Osteocyte (in vitro differentiated cells): ENCODE measurements at regions not wholly inside any gene's neighbourhood (a gene's known extent, or its start where the extent isn't known, plus 50 kb on each side); places are given as distances from the start of the nearest gene placed in this dataset.
A peak's percentile ranks its signal among the peaks of the same experiment; 100 is the strongest.

Source experiments
- DNase-seq: peaks from one replicate; pipeline ENCODE4 v3.0.0; 2021; ENCODE audit warnings: mixed read lengths; ENCODE audit not compliant: unreplicated experiment; ENCODE audit errors: extremely low spot score
- H3K27ac Mint-ChIP-seq: one replicate; pipeline ENCODE4 v1.8.0; 2021; ENCODE audit warnings: mild to moderate bottlenecking, mixed read lengths; ENCODE audit not compliant: unreplicated experiment
- H3K27me3 Mint-ChIP-seq: one replicate; pipeline ENCODE4 v1.8.0; 2021; ENCODE audit warnings: mixed read lengths; ENCODE audit not compliant: unreplicated experiment
- H3K36me3 Mint-ChIP-seq: one replicate; pipeline ENCODE4 v1.8.0; 2021; ENCODE audit warnings: mixed read lengths; ENCODE audit not compliant: unreplicated experiment
- H3K4me1 Mint-ChIP-seq: one replicate; pipeline ENCODE4 v1.8.0; 2021; ENCODE audit warnings: mixed read lengths; ENCODE audit not compliant: unreplicated experiment
- H3K4me3 Mint-ChIP-seq: one replicate; pipeline ENCODE4 v1.8.0; 2021; ENCODE audit warnings: mild to moderate bottlenecking, moderate library complexity, mixed read lengths; ENCODE audit not compliant: unreplicated experiment
- H3K9me3 Mint-ChIP-seq: one replicate; pipeline ENCODE4 v1.8.0; 2021; ENCODE audit warnings: mixed read lengths; ENCODE audit not compliant: unreplicated experiment
- TF ChIP-seq, protein P1 (sequence below): fragments of 200-600 bp; sonication (generic); IDR thresholded peaks from 2 replicates; pipeline ENCODE4 v1.5.0; 2021; ENCODE audit warnings: antibody characterized with exemption, mild to moderate bottlenecking, moderate library complexity

DNA sequence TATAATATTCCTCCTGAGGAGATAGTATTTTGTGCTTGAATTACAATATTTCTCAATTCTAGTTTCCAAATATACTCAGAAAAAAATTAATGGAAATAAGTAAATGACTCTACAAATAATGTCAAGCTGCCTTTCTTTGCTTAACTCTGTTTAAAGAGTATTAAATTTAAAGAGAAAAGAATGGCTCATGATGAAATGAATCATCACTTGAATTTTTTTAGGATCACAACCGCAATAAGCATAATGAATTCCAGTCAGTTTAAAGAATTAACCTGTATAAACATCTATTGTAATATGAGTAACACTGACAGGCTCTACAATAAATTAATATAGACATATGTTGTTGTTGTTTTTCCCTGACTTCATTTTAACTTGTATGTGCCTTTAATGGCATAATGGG lies 266.2 kb upstream of the ADGRB3 start:
- Mint-ChIP-seq H3K27ac (no peak overlapping the region), H3K27me3 (peaks cover 20% of the 10 kb centered on the region), H3K36me3 (no peaks in the 10 kb centered on the region), H3K9me3 (peaks cover 10% of the 10 kb centered on the region), H3K4me3 (no peak overlapping the region), H3K4me1 (no peaks in the 10 kb centered on the region)
- TF ChIP-seq, protein P1, sequence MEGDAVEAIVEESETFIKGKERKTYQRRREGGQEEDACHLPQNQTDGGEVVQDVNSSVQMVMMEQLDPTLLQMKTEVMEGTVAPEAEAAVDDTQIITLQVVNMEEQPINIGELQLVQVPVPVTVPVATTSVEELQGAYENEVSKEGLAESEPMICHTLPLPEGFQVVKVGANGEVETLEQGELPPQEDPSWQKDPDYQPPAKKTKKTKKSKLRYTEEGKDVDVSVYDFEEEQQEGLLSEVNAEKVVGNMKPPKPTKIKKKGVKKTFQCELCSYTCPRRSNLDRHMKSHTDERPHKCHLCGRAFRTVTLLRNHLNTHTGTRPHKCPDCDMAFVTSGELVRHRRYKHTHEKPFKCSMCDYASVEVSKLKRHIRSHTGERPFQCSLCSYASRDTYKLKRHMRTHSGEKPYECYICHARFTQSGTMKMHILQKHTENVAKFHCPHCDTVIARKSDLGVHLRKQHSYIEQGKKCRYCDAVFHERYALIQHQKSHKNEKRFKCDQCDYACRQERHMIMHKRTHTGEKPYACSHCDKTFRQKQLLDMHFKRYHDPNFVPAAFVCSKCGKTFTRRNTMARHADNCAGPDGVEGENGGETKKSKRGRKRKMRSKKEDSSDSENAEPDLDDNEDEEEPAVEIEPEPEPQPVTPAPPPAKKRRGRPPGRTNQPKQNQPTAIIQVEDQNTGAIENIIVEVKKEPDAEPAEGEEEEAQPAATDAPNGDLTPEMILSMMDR, result no peak
- no peak for DNase-seq

DNA sequence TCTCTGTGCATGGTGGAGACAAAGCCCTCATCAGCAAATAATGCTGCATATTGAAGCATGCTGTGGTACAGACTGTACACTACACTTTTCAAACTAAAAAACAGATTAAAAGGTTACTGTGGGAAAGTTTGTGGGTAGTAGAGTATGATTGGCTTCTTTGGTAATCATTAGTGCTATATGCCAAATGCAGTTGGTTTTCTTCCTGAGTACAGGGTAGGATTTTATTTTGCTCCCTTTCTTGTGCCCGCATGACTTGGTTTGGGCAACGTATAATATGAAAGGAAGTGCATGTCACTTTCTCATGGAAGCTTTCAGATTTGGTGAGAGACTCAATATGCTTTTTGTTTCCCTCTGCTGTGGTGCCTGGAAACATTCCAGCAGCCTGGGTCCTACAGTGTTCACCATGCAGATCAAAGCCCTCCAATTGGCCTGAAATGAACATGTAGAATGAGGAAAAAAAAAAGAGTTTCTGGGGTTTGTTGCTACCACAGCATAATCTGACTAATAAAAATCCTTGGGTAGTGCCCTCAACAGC lies 270.7 kb upstream of the ADGRB3 start:
- H3K36me3 Mint-ChIP-seq, result no peaks in the 10 kb centered on the region
- TF ChIP-seq, protein P1, result no peak
- peaks cover 13% of the 10 kb centered on the region for H3K9me3 Mint-ChIP-seq
- H3K4me3 Mint-ChIP-seq, result no peak overlapping the region
- H3K4me1 Mint-ChIP-seq, result no peaks in the 10 kb centered on the region
- peaks cover 14% of the 10 kb centered on the region for H3K27me3 Mint-ChIP-seq
- no peak for DNase-seq
- H3K27ac Mint-ChIP-seq, result no peak overlapping the region

DNA sequence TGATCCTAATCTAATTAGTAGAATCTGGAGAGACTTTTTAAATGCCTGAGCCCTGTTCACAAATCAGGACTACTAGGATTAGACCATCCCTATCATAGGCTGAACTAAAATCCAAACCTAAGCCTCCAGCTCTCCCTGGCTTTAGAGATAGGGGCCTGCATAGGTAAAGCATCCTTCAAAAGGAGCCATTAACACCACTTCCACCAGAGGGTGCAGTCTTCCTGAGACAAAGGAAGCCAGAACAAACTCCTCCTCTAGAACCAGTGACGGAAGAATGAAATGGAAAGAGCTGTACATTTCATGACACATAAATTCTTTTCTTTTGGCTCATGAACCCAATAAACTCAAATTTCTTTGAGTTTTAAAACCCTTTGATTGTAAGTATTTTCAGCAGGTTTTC lies 291.2 kb upstream of the ADGRB3 start:
- Mint-ChIP-seq H3K4me3 (no peak overlapping the region), H3K36me3 (no peaks in the 10 kb centered on the region), H3K27ac (no peak overlapping the region), H3K9me3 (peaks cover 3% of the 10 kb centered on the region), H3K27me3 (peaks cover 6% of the 10 kb centered on the region), H3K4me1 (no peaks in the 10 kb centered on the region)
- TF ChIP-seq, protein P1, result peak; percentile 48
- DNase-seq, result no peak

DNA sequence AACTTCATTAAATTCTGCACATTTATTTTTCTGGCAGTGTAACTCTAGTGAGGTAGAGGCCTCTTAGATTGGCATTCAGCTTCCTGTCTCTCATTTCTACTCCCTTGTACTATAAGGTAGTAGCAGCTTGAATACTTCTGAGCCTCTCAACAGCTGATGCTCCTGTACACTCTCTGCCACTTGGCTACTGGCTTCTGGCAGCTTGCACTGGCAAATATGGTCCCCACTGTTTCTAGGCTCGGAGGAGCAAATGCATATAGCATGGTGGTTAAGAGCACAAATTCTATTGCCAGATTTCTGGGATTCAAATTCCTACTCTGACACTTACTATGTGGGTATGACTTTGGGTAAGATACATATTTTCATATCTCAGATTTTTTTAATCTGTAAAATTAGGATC lies 292.8 kb upstream of the ADGRB3 start:
- TF ChIP-seq, protein P1, result no peak
- no peaks in the 10 kb centered on the region for H3K4me1 Mint-ChIP-seq

DNA sequence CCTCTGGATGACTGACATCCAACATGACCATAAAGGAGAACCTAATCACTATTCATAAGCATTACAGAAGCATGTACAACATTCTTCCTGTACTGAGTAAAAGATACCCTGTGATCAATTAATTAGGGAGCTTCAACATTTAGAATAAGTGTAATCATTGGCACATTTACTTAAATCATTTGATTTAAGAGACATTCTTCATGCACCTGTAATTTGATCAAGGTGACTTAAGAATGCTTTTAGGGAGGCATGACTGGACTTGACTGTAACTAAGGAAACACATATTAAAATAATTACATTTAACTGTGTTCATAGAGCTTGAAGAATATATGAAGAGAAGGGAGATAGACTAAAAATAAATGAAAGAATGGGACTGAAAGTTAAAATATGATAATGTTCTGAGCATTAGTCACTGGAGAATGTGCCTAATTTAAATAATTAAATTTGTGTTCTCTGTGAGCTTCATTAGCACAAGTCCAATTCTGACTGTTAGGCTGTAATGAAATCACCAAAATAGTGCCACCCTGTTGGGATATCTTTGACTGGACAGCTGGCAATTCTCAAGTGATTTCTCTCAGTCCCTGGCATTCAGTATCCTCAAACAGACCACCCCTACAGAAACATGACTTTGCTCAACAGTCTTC lies 295.5 kb upstream of the ADGRB3 start:
- Mint-ChIP-seq H3K27me3 (peaks cover 4% of the 10 kb centered on the region), H3K27ac (no peak overlapping the region), H3K4me1 (no peaks in the 10 kb centered on the region), H3K9me3 (peaks cover 2% of the 10 kb centered on the region), H3K36me3 (no peaks in the 10 kb centered on the region), H3K4me3 (no peak overlapping the region)
- TF ChIP-seq, protein P1, result no peak
- DNase-seq, result no peak

More for the DNA sequence above, 292.8 kb upstream of the ADGRB3 start:
- H3K27ac Mint-ChIP-seq, result no peak overlapping the region
- peaks cover 3% of the 10 kb centered on the region for H3K9me3 Mint-ChIP-seq
- H3K4me3 Mint-ChIP-seq, result no peak overlapping the region
- no peak for DNase-seq
- H3K36me3 Mint-ChIP-seq, result no peaks in the 10 kb centered on the region
- peaks cover 6% of the 10 kb centered on the region for H3K27me3 Mint-ChIP-seq
